Activated CD4-positive, alpha-beta T cell treated with anti-CD3 and anti-CD28 coated beads, Interleukin-2, amount 50 U/mL, for 16 hours (primary cell): ENCODE measurements at regions not wholly inside any gene's neighbourhood (a gene's known extent, or its start where the extent isn't known, plus 50 kb on each side); places are given as distances from the start of the nearest gene placed in this dataset.
"Not testable (repeated sequence)": the region's sequence is repeated elsewhere in the genome, so short reads cannot be mapped to it uniquely, and the experiment has no call there.

Experiments
- DNase-seq: peaks from one replicate; pipeline ENCODE4 v3.0.0-alpha.2; 2020

GRCh38 chr3:152583963-152584362 is 251.0 kb upstream of the P2RY1 start:
- no peak for DNase-seq

DNA sequence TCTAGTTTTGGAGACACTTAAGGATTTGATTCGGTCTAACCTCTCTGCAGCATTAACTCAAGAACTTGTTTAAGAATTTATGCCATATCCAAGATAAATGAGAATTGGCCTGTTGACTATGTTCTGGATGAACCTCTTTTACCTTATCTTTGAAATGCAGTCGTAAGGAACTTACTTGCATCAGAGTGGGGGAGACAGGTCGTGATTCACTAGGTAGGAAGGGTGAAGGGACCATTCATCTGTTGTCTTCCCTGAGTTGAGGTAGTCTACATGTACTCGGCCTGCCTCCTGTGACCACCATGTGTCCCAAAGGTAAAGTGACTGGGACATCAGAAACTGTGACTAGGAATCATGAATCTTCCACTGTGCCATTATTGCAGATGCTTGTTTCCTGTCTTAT is 248.0 kb upstream of the P2RY1 start:
- no peak for DNase-seq

DNA sequence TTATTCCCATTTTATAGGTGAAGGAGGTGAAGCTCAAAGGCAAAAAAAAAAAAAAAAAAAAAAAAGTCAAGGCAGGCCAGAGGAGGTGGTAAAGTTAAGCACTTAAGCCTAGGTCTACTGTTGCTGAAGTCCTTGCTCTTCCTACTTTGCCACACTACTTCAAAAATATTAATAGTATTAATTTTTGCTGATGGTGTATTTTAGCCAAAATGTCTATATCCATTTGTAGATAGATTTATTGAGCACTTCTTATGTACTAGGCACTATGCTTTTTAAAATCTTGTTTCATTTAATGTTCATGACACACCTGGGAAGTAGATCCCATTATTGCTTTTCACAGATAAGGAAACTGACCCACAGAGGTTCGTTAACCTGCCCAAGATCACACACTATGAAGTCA is 247.1 kb upstream of the P2RY1 start:
- no peak for DNase-seq

DNA sequence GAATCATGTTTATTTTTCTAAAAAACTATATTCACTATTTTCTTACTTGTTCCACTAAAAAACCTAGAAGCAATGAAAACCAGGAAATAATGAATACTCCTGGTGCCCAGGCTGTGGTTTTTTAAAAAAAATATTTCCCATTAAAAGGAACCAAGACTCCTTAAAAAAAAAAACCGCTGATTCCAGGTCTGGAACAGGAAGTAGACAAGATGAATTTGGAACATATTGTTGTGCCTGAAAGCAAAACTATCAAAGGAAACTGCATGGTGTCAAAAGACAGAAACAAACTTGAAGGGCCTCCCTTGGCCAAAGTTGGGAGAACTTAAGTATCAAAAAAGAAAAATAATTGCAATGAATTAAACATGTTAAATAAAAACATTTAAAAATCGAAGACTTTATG is 245.3 kb upstream of the P2RY1 start:
- DNase-seq, result no peak

GRCh38 chr3:152591515-152591914 is 243.4 kb upstream of the P2RY1 start:
- no peak for DNase-seq

DNA sequence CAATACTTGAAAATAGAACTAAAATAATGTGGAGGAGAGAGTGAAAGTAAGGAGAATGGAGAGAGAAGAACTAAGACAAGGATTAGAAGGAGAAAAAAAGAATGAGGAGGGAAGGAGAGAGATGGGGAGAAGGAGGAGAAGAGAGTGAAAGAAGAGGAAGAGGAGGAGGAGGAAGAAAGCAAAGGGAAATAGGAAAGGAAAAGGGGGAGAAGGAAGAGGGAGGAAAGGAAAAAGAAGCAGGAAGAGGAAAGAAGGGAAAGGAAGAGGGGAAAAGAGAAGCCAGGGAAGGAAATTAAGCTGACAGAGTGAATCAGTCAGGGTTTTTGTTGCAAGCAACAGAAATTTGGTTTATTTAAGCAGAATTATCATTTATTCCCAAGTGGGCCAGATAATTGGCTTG is 241.7 kb upstream of the P2RY1 start:
- DNase-seq, result no peak

- no peak for DNase-seq
Measured at GRCh38 chr3:152595975-152596821, 238.7 kb upstream of the P2RY1 start.

GRCh38 chr3:152596832-152597231 is 238.1 kb upstream of the P2RY1 start:
- not testable (repeated sequence) for DNase-seq

GRCh38 chr3:152606146-152606545 is 228.8 kb upstream of the P2RY1 start:
- DNase-seq, result no peak

GRCh38 chr3:152607179-152607578 is 227.8 kb upstream of the P2RY1 start:
- no peak for DNase-seq

- DNase-seq, result no peak
Measured at GRCh38 chr3:152608696-152609594, 226.0 kb upstream of the P2RY1 start.

DNA sequence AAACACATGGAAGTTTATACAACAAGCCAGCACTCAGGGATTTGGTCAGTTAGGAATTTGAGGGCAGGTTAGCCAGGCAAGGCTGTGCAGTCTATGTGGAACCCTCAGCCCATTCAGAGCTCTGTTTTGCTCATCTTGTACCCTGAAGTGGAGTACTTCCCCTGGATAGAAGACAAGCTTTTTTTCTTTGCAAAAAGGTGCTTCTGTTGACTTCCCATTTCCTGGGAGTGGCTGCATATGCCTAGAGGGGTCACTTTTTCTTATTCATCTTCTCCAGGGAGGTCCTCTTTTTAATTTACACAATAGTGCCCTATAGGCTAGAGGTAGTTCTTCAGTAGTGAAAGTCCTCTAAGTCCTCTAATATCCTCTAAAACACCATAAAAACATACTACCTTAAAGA is 225.0 kb upstream of the P2RY1 start:
- no peak for DNase-seq

DNA sequence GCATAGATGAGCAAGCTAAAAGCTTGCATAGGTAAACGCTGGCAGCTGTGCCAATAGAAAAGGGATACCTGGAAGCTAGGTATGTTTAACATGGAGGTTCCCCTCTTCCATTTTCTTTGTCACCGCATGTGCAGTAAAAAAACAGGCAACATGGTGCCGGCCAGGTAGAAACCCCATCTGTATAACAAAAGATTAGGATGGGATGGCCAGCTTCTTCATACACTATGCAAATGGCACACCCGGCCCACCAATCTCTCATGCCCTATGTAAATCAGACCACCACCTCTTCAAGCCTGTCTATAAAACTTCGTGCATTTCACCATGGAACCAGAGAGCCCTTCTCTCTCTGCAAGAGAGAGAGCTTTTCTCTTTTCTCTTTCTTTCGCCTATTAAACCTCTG is 224.3 kb upstream of the P2RY1 start:
- DNase-seq, result no peak

- no peak for DNase-seq
Measured at GRCh38 chr3:152611905-152612304, 223.0 kb upstream of the P2RY1 start.

DNA sequence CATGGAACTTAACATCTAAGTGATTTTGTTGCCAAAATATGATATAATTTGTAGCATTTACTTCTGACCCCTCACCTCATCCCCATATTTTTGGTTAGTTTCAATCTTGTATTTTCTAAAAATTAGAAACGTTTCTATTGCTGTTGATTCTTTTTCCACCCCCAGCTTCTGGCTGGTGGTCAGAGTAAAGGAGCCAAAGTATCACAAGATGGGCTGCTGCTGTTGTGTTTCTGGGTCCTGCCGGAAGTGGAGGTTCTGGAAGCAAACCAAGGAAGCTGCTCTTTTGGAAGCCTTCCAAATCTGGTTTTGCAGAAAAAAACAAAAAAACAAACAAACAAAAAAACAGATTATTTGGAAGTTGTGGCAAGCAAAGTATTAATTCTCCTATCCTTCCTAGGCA is 221.1 kb upstream of the P2RY1 start:
- no peak for DNase-seq

GRCh38 chr3:152615681-152616080 is 219.2 kb upstream of the P2RY1 start:
- no peak for DNase-seq

GRCh38 chr3:152617609-152618008 is 217.3 kb upstream of the P2RY1 start:
- no peak for DNase-seq

GRCh38 chr3:152618529-152618928 is 216.4 kb upstream of the P2RY1 start:
- no peak for DNase-seq

DNA sequence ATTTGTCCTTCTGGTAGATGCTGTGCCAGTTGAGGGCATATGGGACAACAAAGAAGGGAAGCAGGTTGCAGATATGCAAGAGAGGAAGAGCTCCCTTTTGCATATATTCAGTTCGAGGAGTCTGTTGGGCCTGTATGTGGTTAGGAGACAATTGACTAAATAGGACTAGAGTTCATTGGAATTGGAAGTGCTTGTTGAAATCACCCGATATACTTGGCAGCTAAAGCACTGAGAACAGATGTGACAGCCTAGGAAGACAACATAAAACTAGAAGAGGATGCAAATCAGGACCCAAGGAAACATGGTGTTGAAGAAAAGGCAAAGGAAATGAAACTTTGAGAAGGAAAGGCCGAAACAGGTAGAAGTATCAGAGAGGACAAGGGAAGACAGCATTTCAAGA is 215.2 kb upstream of the P2RY1 start:
- DNase-seq, result no peak

- no peak for DNase-seq
Measured at GRCh38 chr3:152620395-152620794, 214.5 kb upstream of the P2RY1 start.

DNA sequence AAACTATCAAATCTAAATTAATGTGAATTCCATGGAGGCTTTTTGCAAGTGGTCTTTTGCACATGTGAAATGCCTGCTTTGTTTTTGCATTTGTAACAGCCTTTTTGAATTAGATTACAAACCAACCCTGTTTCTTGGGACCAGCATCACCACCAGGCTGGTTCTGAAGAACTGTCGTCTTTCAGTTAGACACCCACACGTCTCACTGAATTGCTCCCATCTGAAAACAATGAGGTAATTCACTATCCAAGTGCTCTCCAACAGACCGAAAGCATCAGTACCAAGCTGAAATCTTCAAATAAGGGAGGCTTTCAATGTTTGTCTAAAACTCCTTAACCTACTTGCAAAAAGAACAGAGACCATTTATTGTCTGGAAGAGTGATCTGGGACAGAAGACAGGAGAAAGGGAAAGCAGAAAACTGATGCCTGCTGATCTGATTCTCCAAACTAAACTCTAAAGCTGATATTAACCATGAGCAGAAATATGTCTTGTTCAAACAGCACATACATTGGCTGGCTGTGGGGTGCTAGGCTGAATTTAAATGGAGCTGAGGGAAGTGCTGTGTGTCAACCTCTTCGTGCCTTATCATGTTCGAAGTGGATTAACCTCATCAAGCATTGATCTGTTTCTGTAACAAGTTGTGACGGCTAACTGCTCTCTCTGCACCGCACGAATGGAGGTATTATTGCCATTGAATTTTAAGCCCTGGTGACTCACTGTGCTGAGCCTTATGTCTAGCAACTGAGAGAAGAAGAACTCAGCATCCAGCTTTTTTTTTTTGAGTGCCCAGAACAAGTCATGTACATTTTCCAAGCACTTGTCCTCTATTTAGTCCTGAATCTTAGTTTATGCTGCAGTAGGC is 213.7 kb upstream of the P2RY1 start:
- no peak for DNase-seq

GRCh38 chr3:152621967-152622810 is 212.7 kb upstream of the P2RY1 start:
- no peak for DNase-seq
